Psoas muscle (tissue), 7 donors: ENCODE measurements at regions not wholly inside any gene's neighbourhood (a gene's known extent, or its start where the extent isn't known, plus 50 kb on each side); places are given as distances from the start of the nearest gene placed in this dataset.

Experiments
- ATAC-seq, 4 donors: fragments of 200-7000 bp; cut with Tn5 transposase; one replicate each; pipeline ENCODE4 v1.9.1; 2020; ENCODE audit warnings: moderate library complexity in 3 of 4, mild to moderate bottlenecking in 2 of 4
- DNase-seq, 2 donors: peaks; one replicate each; pipeline ENCODE4 v3.0.0-alpha.2; 2020
- H3K27ac ChIP-seq: fragments of 200-600 bp; one replicate; pipeline ENCODE4 v1.8.0; 2022
- H3K27me3 ChIP-seq, 3 donors: fragments of 200-600 bp in 1 of 3; one replicate each; pipeline versions ENCODE4 v1.6.1 to v1.8.0; 2013 to 2022; ENCODE audit warnings: low read length in 2 of 3, mild to moderate bottlenecking in 2 of 3, moderate library complexity in 1 of 3; ENCODE audit not compliant: insufficient read depth in 3 of 3
- H3K36me3 ChIP-seq, 2 donors: fragments of 200-600 bp in 1 of 2; one replicate each; pipeline versions ENCODE4 v1.6.1 to v1.8.0; 2013 to 2022; ENCODE audit warnings: low read depth in 1 of 2, mild to moderate bottlenecking in 1 of 2, moderate library complexity in 1 of 2; ENCODE audit not compliant: insufficient read depth in 1 of 2
- H3K4me1 ChIP-seq: fragments of 200-600 bp; one replicate; pipeline ENCODE4 v1.8.0; 2022
- H3K4me3 ChIP-seq: fragments of 200-600 bp; one replicate; pipeline ENCODE4 v1.8.0; 2022; ENCODE audit warnings: mild to moderate bottlenecking
- H3K9me3 ChIP-seq: fragments of 200-600 bp; one replicate; pipeline ENCODE4 v1.8.0; 2022
- CTCF ChIP-seq: fragments of 200-600 bp; IDR thresholded peaks from one replicate; pipeline ENCODE4 v1.8.0; 2022; ENCODE audit warnings: antibody characterized with exemption
- WGBS, 3 donors: extraction: QIAGEN DNeasy Blood & Tissue Kit; methylation state at CpG; one replicate each; pipeline versions ENCODE4 v1.1.6 to v1.1.7; 2013; 5-methylcytosine and 5-hydroxymethylcytosine counted together
- intact Hi-C, 2 donors: fragments of 100-400 bp; cut with DNase I; formaldehyde crosslinking; loops; one replicate each; pipeline versions ENCODE4 v1.11.0 to v1.14.2; 2022
- donor health status: healthy with polysubstance abuse.
- donor health status: DM: no; HTN: no; CAD: no; lungs with moderate emphysema.
- donor health status: Bipolar disorder and iron deficiency.
- donor health status: healthy.
- donor health status: DM: yes; HTN: yes; CAD: no.
- donor health status: DM: no; HTN: no; CAD: no.
- donor health status: DM: yes; HTN: yes; CAD: no.

GRCh38 chr3:30343861-30344260, 262.5 kb upstream of the TGFBR2 start:
- TF ChIP-seq CTCF = no peak
- WGBS, 3 donors = 88 to 97% (median 97%) methylated on average over 1 of the region's 1 CpG

GRCh38 chr3:30344288-30344687, 262.1 kb upstream of the TGFBR2 start:
- Histone ChIP-seq H3K36me3 (no peaks in the 10 kb centered on the region), H3K4me3 (no peak overlapping the region), H3K27me3 (no peaks in the 10 kb centered on the region), H3K4me1 (peaks cover 17% of the 10 kb centered on the region), H3K9me3 (no peaks in the 10 kb centered on the region), H3K27ac (no peak overlapping the region)
- TF ChIP-seq CTCF = no peak
- 80 to 96% (median 83%) methylated on average over 1 of the region's 1 CpG for WGBS, 3 donors
- ATAC-seq (peak in 1 of 4 donors; percentile 34), DNase-seq (no peak)
- intact Hi-C loops = loop anchor here in 1 of 2 donors (5.0 to 10.0 kb wide), 2 partner anchors 52 to 171 kb away; no protein-coding TSS in a partner anchor

More at GRCh38 chr3:30343861-30344260, 262.5 kb upstream of the TGFBR2 start:
- H3K36me3 ChIP-seq = no peaks in the 10 kb centered on the region
- H3K27ac ChIP-seq = no peak overlapping the region
- ATAC-seq (no peak), DNase-seq (no peak)
- no peak overlapping the region for H3K4me3 ChIP-seq
- intact Hi-C loops = loop anchor here in 1 of 2 donors (5.0 to 10.0 kb wide), 2 partner anchors 52 to 171 kb away; no protein-coding TSS in a partner anchor
- H3K9me3 ChIP-seq = no peaks in the 10 kb centered on the region
- peaks cover 17% of the 10 kb centered on the region for H3K4me1 ChIP-seq
- H3K27me3 ChIP-seq = no peaks in the 10 kb centered on the region

DNA sequence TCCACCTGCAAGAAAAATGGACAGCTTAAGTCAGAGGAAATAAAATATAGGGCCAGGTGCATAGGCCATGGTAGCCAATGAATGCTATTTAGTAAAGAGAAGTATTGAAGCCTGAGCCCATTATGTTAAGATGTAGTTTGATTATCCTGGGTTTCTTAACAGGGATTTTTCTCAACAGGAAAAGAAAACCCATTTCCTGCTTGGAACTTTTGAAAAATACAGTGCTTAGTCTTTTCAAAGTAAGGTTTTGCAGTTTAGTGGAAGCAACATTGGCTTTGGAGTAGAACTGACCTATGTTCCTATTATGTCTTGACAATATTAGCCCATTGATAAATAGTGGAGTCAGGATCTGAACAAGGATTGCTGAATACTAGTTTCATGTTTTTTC, 259.5 kb upstream of the TGFBR2 start:
- no peak for DNase-seq
- no peaks in the 10 kb centered on the region for H3K27me3 ChIP-seq
- no peak overlapping the region for H3K27ac ChIP-seq
- no peaks in the 10 kb centered on the region for H3K36me3 ChIP-seq
- no peak overlapping the region for H3K4me3 ChIP-seq
- H3K4me1 ChIP-seq = peaks cover 23% of the 10 kb centered on the region
- H3K9me3 ChIP-seq = no peaks in the 10 kb centered on the region
- intact Hi-C loops = loop anchor here in 1 of 2 donors (10.0 kb wide), 1 partner anchor 168 kb away; no protein-coding TSS in a partner anchor
- ATAC-seq = no peak
- no peak for TF ChIP-seq CTCF

- DNase-seq = no peak
- Histone ChIP-seq H3K4me1 (peaks cover 15% of the 10 kb centered on the region), H3K9me3 (no peaks in the 10 kb centered on the region), H3K27me3 (no peaks in the 10 kb centered on the region), H3K36me3 (no peaks in the 10 kb centered on the region), H3K4me3 (no peak overlapping the region), H3K27ac (no peak overlapping the region)
- no peak for ATAC-seq
- TF ChIP-seq CTCF = no peak
- intact Hi-C loops = loop anchor here in 1 of 2 donors (10.0 kb wide), 1 partner anchor 167 kb away; no protein-coding TSS in a partner anchor
- WGBS, 3 donors = 87 to 96% (median 92%) methylated on average over 1 of the region's 1 CpG
Measured at GRCh38 chr3:30347679-30348216, 258.7 kb upstream of the TGFBR2 start.

DNA sequence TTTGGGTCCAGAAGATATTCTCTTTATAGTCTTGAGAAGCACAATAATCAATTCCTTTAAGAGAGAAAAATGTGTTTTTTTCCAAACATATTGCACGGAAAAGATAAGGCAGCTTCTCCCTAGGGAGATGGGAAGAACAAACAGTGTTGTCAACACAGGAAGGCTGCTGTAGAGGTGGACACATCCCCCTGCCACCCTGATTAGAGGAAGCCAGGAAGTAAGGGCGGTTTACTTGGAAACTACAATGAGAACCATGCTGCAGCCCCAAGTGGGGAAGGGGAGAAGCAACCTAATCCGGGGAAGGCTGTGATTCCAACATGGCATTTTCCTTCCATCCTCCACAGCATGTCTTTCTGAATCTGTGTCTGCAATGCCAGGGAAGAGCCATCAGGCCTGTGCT, 256.9 kb upstream of the TGFBR2 start:
- no peak for DNase-seq
- no peaks in the 10 kb centered on the region for H3K36me3 ChIP-seq
- no peak overlapping the region for H3K4me3 ChIP-seq
- H3K27me3 ChIP-seq = no peaks in the 10 kb centered on the region
- H3K9me3 ChIP-seq = no peaks in the 10 kb centered on the region
- peaks cover 14% of the 10 kb centered on the region for H3K4me1 ChIP-seq
- no peak for TF ChIP-seq CTCF
- intact Hi-C loops = loop anchor here in 1 of 2 donors (10.0 kb wide), 1 partner anchor 165 kb away; no protein-coding TSS in a partner anchor
- ATAC-seq = no peak
- no peak overlapping the region for H3K27ac ChIP-seq
- WGBS, 3 donors = 76 to 80% (median 78%) methylated on average over 3 of the region's 3 CpGs
